OCI-LY3 (cell line): ENCODE measurements at regions not wholly inside any gene's neighbourhood (a gene's known extent, or its start where the extent isn't known, plus 50 kb on each side); places are given as distances from the start of the nearest gene placed in this dataset.

Experiments
- H2AFZ ChIP-seq: fragments of 200-600, 300-600 bp; shearing (Covaris generic); 2 replicates; pipeline ENCODE4 v1.6.0; 2014; ENCODE audit warnings: antibody characterized with exemption, low read depth, low read length
- H3K27ac ChIP-seq: fragments of 200-600, 300-600 bp; sonication (generic); 2 replicates; pipeline ENCODE4 v1.5.1; 2014; ENCODE audit warnings: mild to moderate bottlenecking, low read length, moderate library complexity, mixed read lengths
- H3K27me3 ChIP-seq: fragments of 200-600, 300-600 bp; sonication (generic); 2 replicates; pipeline ENCODE4 v1.6.1; 2014; ENCODE audit warnings: low read depth, low read length, mixed read lengths
- H3K36me3 ChIP-seq: fragments of 200-600, 300-600 bp; sonication (generic); replicated peaks from 2 replicates; pipeline ENCODE3; 2014; ENCODE audit warnings: low read depth, low read length, mixed read lengths
- H3K4me1 ChIP-seq: fragments of 300-600, 200-600 bp; sonication (generic); 2 replicates; pipeline ENCODE4 v1.6.1; 2014; ENCODE audit warnings: low read length, mixed read lengths
- H3K4me2 ChIP-seq: fragments of 200-600, 300-600 bp; sonication (generic); 2 replicates; pipeline ENCODE4 v1.6.1; 2014; ENCODE audit warnings: low read length, mixed read lengths
- H3K4me3 ChIP-seq: fragments of 300-600, 200-600 bp; sonication (generic); 2 replicates; pipeline ENCODE4 v1.5.1; 2014; ENCODE audit warnings: antibody characterized with exemption, mild to moderate bottlenecking, low read length, moderate library complexity
- H3K79me2 ChIP-seq: fragments of 300-600, 200-600 bp; shearing (Covaris generic); 2 replicates; pipeline ENCODE4 v1.6.1; 2014; ENCODE audit warnings: mild to moderate bottlenecking, low read length, mixed read lengths
- H3K9ac ChIP-seq: fragments of 300-600, 200-600 bp; shearing (Covaris generic); 2 replicates; pipeline ENCODE4 v1.6.0; 2014; ENCODE audit warnings: mild to moderate bottlenecking, low read length, moderate library complexity
- H3K9me3 ChIP-seq: fragments of 200-600, 300-600 bp; shearing (Covaris generic); 2 replicates; pipeline ENCODE4 v1.6.1; 2014; ENCODE audit warnings: low read length, mixed read lengths; ENCODE audit not compliant: insufficient read depth
- H4K20me1 ChIP-seq: fragments of 200-600, 300-600 bp; sonication (generic); 2 replicates; pipeline ENCODE4 v1.6.1; 2016; ENCODE audit warnings: low read length, mixed read lengths; ENCODE audit not compliant: insufficient read depth
- CTCF ChIP-seq: fragments of 200-600, 300-600 bp; sonication (generic); IDR thresholded peaks from 2 replicates; pipeline ENCODE4 v1.5.1; 2014; ENCODE audit warnings: antibody characterized with exemption, low read length, low read depth
- EZH2phosphoT487 ChIP-seq: fragments of 200-600 bp; shearing (Covaris generic); IDR thresholded peaks from 2 replicates; pipeline ENCODE4 v1.6.1; 2018; ENCODE audit warnings: antibody characterized with exemption, mixed run types, low read depth

- no peak overlapping the region for H3K9ac ChIP-seq
- no peaks in the 10 kb centered on the region for H3K79me2 ChIP-seq
- H3K4me1 ChIP-seq, result peaks cover 7% of the 10 kb centered on the region
- H3K27me3 ChIP-seq, result peaks cover 14% of the 10 kb centered on the region
- TF ChIP-seq CTCF, result no peak
- no peak for TF ChIP-seq EZH2phosphoT487
- no peak overlapping the region for H3K4me2 ChIP-seq
- H3K36me3 ChIP-seq, result no peaks in the 10 kb centered on the region
- no peak overlapping the region for H2AFZ ChIP-seq
- H4K20me1 ChIP-seq, result no peaks in the 10 kb centered on the region
- no peaks in the 10 kb centered on the region for H3K9me3 ChIP-seq
- H3K27ac ChIP-seq, result no peak overlapping the region
- no peak overlapping the region for H3K4me3 ChIP-seq
Measured at GRCh38 chr2:47238638-47239037, 62.3 kb upstream of the CALM2 start.

DNA sequence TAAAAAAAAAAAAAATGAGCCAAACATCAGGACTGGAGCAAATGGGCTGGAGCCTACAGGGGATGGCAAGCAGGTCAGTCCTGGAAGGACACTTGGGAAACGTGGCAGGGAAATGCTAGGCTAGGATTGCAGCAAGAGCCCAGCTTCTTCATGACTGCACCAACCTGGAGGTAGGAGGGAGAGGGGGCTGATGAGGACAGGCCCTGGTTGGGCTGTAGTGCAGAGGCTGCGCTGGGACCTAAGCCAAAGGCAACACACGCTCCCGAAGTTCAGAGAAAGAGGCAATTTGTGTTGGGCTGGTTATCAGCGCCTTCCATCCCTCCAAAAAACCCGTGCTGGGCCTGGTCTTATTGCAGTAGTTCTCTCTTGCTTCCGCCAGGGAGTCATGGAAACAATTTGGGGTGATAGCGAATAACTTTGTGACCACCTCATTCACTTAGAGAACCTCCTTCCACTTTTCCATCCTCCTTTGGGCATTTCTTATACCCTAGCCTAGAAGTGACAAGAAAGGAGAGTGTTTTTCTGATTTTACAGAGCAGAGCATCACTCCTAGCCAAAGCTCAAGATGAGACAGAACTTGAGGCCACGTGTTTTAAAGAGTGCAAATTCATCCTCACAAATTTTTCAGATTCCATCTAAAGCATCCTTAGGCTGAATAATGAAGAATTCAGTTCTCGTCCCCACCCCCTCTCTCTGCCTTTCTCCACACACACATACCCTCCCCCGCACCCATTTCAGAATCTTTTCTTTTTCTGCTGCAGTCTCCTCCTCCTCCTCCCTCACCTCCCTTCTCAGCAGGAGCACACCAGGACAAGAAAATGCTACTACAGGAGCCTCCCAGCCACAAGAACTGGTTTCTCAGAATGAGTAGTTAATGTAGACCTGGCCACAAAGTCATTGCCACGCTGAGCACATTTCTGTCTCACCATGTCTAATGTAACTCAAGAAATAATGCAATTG is 61.3 kb upstream of the CALM2 start:
- Histone ChIP-seq H3K36me3 (no peaks in the 10 kb centered on the region), H3K79me2 (no peaks in the 10 kb centered on the region), H3K9ac (no peak overlapping the region), H3K4me1 (peaks cover 7% of the 10 kb centered on the region), H3K27ac (no peak overlapping the region), H2AFZ (no peak overlapping the region), H3K4me2 (no peak overlapping the region), H3K27me3 (peaks cover 14% of the 10 kb centered on the region), H4K20me1 (no peaks in the 10 kb centered on the region), H3K9me3 (no peaks in the 10 kb centered on the region), H3K4me3 (no peak overlapping the region)
- TF ChIP-seq EZH2phosphoT487 (no peak), CTCF (no peak)

- Histone ChIP-seq H3K4me3 (no peak overlapping the region), H3K9ac (no peak overlapping the region), H3K9me3 (no peaks in the 10 kb centered on the region), H4K20me1 (no peaks in the 10 kb centered on the region), H3K79me2 (no peaks in the 10 kb centered on the region), H3K27me3 (peaks cover 14% of the 10 kb centered on the region), H3K36me3 (no peaks in the 10 kb centered on the region), H3K27ac (no peak overlapping the region), H2AFZ (no peak overlapping the region), H3K4me1 (peaks cover 7% of the 10 kb centered on the region), H3K4me2 (no peak overlapping the region)
- TF ChIP-seq EZH2phosphoT487 (no peak), CTCF (no peak)
Measured at GRCh38 chr2:47236503-47237215, 60.3 kb upstream of the CALM2 start.

DNA sequence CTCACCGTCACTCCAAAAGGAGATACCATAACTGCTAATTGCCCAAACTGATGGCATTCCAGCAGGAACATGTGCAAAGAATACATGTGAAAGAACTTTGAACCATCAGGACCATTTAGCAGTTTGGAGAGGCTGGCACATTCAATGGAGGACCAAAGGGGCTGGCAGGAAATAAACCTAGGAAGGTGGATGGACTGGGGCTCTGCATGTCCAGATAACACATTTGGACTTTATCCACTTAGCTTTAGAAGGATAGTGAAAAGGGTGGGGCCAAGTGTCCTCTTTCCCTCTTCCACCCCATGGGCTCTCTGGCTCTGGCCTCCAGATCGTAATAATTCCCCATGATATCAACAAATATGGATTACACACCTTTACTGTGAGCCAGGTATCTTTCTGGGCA is 58.8 kb upstream of the CALM2 start:
- H2AFZ ChIP-seq, result no peak overlapping the region
- H3K4me3 ChIP-seq, result no peak overlapping the region

More for the DNA sequence above, 58.8 kb upstream of the CALM2 start:
- H3K27me3 ChIP-seq, result peaks cover 14% of the 10 kb centered on the region
- H3K36me3 ChIP-seq, result no peaks in the 10 kb centered on the region
- peaks cover 7% of the 10 kb centered on the region for H3K4me1 ChIP-seq
- H3K27ac ChIP-seq, result no peak overlapping the region
- H4K20me1 ChIP-seq, result no peaks in the 10 kb centered on the region
- no peak overlapping the region for H3K9ac ChIP-seq
- no peak overlapping the region for H3K4me2 ChIP-seq
- no peaks in the 10 kb centered on the region for H3K79me2 ChIP-seq
- TF ChIP-seq CTCF (no peak), EZH2phosphoT487 (no peak)
- no peaks in the 10 kb centered on the region for H3K9me3 ChIP-seq
